ENCODE measurements at regions not wholly inside any gene's neighbourhood (a gene's known extent, or its start where the extent isn't known, plus 50 kb on each side); places are given as distances from the start of the nearest gene placed in this dataset.

GRCh38 chr6:97422171-97422570 is 139.2 kb upstream of the MMS22L start:
- H3K4me1 ChIP-seq (ENCODE audit: insufficient read depth, low read length) = no peaks in the 10 kb centered on the region
- no peak overlapping the region for H3K27ac ChIP-seq (ENCODE audit: low read depth, low read length)
- H3K4me2 ChIP-seq (ENCODE audit: low read length) = no peak overlapping the region
- H2AFZ ChIP-seq (ENCODE audit: low read depth, low read length) = no peak overlapping the region
- Mint-ChIP-seq H3K27ac (ENCODE audit: unreplicated experiment) (no peak overlapping the region), H3K9me3 (ENCODE audit: unreplicated experiment) (no peaks in the 10 kb centered on the region), H3K27me3 (ENCODE audit: low read depth, unreplicated experiment) (peaks cover 3% of the 10 kb centered on the region), H3K36me3 (ENCODE audit: low read depth, unreplicated experiment) (no peaks in the 10 kb centered on the region), H3K4me1 (ENCODE audit: low read depth, unreplicated experiment) (no peaks in the 10 kb centered on the region), H3K4me3 (ENCODE audit: unreplicated experiment) (no peak overlapping the region)
- no peaks in the 10 kb centered on the region for H3K9me3 ChIP-seq (ENCODE audit: insufficient read depth, low read depth, low read length)
- H3K9ac ChIP-seq (ENCODE audit: low read length) = no peak overlapping the region
- no peak for FAIRE-seq
- DNase-seq (ENCODE audit: low read depth) = no peak
- no peaks in the 10 kb centered on the region for H3K27me3 ChIP-seq (ENCODE audit: insufficient read depth, low read length)
- H4K20me1 ChIP-seq (ENCODE audit: insufficient read depth, low read length) = no peaks in the 10 kb centered on the region
- no peaks in the 10 kb centered on the region for H3K79me2 ChIP-seq (ENCODE audit: insufficient read depth, low read length)
- no peak for TF ChIP-seq EZH2 (IDR thresholded peaks at IDR 0.05; ENCODE audit: insufficient read depth, low read length)
- TF ChIP-seq, protein P1, sequence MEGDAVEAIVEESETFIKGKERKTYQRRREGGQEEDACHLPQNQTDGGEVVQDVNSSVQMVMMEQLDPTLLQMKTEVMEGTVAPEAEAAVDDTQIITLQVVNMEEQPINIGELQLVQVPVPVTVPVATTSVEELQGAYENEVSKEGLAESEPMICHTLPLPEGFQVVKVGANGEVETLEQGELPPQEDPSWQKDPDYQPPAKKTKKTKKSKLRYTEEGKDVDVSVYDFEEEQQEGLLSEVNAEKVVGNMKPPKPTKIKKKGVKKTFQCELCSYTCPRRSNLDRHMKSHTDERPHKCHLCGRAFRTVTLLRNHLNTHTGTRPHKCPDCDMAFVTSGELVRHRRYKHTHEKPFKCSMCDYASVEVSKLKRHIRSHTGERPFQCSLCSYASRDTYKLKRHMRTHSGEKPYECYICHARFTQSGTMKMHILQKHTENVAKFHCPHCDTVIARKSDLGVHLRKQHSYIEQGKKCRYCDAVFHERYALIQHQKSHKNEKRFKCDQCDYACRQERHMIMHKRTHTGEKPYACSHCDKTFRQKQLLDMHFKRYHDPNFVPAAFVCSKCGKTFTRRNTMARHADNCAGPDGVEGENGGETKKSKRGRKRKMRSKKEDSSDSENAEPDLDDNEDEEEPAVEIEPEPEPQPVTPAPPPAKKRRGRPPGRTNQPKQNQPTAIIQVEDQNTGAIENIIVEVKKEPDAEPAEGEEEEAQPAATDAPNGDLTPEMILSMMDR (IDR thresholded peaks at IDR 0.05; ENCODE audit: insufficient read depth, low read depth, low read length) = no peak
- H3K36me3 ChIP-seq (ENCODE audit: insufficient read depth, low read length) = no peaks in the 10 kb centered on the region
- H3K4me3 ChIP-seq (ENCODE audit: insufficient read depth, low read depth, low read length) = no peak overlapping the region

DNA sequence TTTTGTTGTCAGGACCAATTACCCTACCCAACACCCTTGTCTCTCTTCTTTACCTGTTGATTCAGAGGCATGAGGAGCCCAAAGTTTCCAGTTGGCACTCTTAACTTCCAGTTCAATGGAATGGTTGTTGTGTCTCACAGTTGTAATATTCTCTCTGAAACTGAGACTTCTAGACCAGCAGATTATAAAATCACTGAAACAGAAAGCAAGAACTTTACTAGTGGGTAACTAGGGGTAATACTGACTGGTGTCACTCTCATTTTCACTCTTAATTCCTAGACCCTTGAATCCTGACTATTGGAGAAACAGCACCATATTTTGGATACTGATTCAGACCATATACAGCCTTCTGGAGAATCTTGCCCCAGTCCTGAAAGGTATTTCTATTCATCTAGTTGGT is 140.2 kb upstream of the MMS22L start:
- no peaks in the 10 kb centered on the region for H3K36me3 Mint-ChIP-seq (ENCODE audit: low read depth, unreplicated experiment)
- FAIRE-seq = no peak
- no peaks in the 10 kb centered on the region for H4K20me1 ChIP-seq (ENCODE audit: insufficient read depth, low read length)
- no peaks in the 10 kb centered on the region for H3K9me3 Mint-ChIP-seq (ENCODE audit: unreplicated experiment)
- no peak overlapping the region for H3K4me3 Mint-ChIP-seq (ENCODE audit: unreplicated experiment)
- DNase-seq (ENCODE audit: low read depth) = no peak
- no peaks in the 10 kb centered on the region for H3K9me3 ChIP-seq (ENCODE audit: insufficient read depth, low read depth, low read length)
- H3K9ac ChIP-seq (ENCODE audit: low read length) = no peak overlapping the region
- H3K36me3 ChIP-seq (ENCODE audit: insufficient read depth, low read length) = no peaks in the 10 kb centered on the region
- H3K27me3 Mint-ChIP-seq (ENCODE audit: low read depth, unreplicated experiment) = no peaks in the 10 kb centered on the region
- no peak overlapping the region for H3K27ac ChIP-seq (ENCODE audit: low read depth, low read length)
- no peak overlapping the region for H2AFZ ChIP-seq (ENCODE audit: low read depth, low read length)
- H3K4me2 ChIP-seq (ENCODE audit: low read length) = no peak overlapping the region
- no peak overlapping the region for H3K4me3 ChIP-seq (ENCODE audit: insufficient read depth, low read depth, low read length)
- no peak for TF ChIP-seq EZH2 (IDR thresholded peaks at IDR 0.05; ENCODE audit: insufficient read depth, low read length)
- TF ChIP-seq, protein P1 (IDR thresholded peaks at IDR 0.05; ENCODE audit: insufficient read depth, low read depth, low read length) = no peak
- H3K27me3 ChIP-seq (ENCODE audit: insufficient read depth, low read length) = no peaks in the 10 kb centered on the region
- H3K4me1 ChIP-seq (ENCODE audit: insufficient read depth, low read length) = no peaks in the 10 kb centered on the region
- no peaks in the 10 kb centered on the region for H3K79me2 ChIP-seq (ENCODE audit: insufficient read depth, low read length)
- H3K27ac Mint-ChIP-seq (ENCODE audit: unreplicated experiment) = no peak overlapping the region
- no peaks in the 10 kb centered on the region for H3K4me1 Mint-ChIP-seq (ENCODE audit: low read depth, unreplicated experiment)

DNA sequence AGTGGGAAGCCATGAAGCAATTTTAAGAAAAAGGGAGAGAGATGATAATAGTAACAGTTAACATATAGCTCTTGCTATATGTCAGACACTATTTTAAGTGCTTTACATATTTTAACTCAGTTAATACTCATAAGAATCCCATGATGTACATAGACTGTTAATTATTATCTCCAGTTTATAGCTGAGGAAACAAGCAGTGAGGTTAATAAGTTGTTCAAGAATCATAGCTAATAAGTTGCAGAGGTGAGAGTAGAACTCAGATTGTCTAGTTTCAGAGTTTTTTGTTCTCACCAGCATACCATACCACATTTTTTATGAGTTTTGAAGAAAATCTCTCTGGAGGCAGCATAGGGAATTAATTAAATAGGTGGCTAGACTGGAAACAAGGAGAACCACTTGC is 144.6 kb upstream of the MMS22L start:
- FAIRE-seq = no peak
- Histone ChIP-seq H3K27ac (ENCODE audit: low read depth, low read length) (no peak overlapping the region), H3K27me3 (ENCODE audit: insufficient read depth, low read length) (no peaks in the 10 kb centered on the region), H3K4me1 (ENCODE audit: insufficient read depth, low read length) (no peaks in the 10 kb centered on the region), H3K4me2 (ENCODE audit: low read length) (no peak overlapping the region), H3K79me2 (ENCODE audit: insufficient read depth, low read length) (no peaks in the 10 kb centered on the region), H3K9ac (ENCODE audit: low read length) (no peak overlapping the region), H3K4me3 (ENCODE audit: insufficient read depth, low read depth, low read length) (no peak overlapping the region), H3K36me3 (ENCODE audit: insufficient read depth, low read length) (no peaks in the 10 kb centered on the region), H2AFZ (ENCODE audit: low read depth, low read length) (no peak overlapping the region), H4K20me1 (ENCODE audit: insufficient read depth, low read length) (no peaks in the 10 kb centered on the region), H3K9me3 (ENCODE audit: insufficient read depth, low read depth, low read length) (no peaks in the 10 kb centered on the region)
- H3K27me3 Mint-ChIP-seq (ENCODE audit: low read depth, unreplicated experiment) = no peaks in the 10 kb centered on the region
- H3K4me1 Mint-ChIP-seq (ENCODE audit: low read depth, unreplicated experiment) = no peaks in the 10 kb centered on the region
- H3K9me3 Mint-ChIP-seq (ENCODE audit: unreplicated experiment) = no peaks in the 10 kb centered on the region
- no peak for DNase-seq (ENCODE audit: low read depth)
- no peak overlapping the region for H3K4me3 Mint-ChIP-seq (ENCODE audit: unreplicated experiment)
- H3K27ac Mint-ChIP-seq (ENCODE audit: unreplicated experiment) = no peak overlapping the region
- TF ChIP-seq, protein P1 (IDR thresholded peaks at IDR 0.05; ENCODE audit: insufficient read depth, low read depth, low read length) = no peak
- TF ChIP-seq EZH2 (IDR thresholded peaks at IDR 0.05; ENCODE audit: insufficient read depth, low read length) = no peak
- no peaks in the 10 kb centered on the region for H3K36me3 Mint-ChIP-seq (ENCODE audit: low read depth, unreplicated experiment)
